D341Med (cell line): ENCODE measurements at regions not wholly inside any gene's neighbourhood (a gene's known extent, or its start where the extent isn't known, plus 50 kb on each side); places are given as distances from the start of the nearest gene placed in this dataset.
"Not testable (repeated sequence)": the region's sequence is repeated elsewhere in the genome, so short reads cannot be mapped to it uniquely, and the experiment has no call there.

Source experiments
- DNase-seq: peaks from one replicate; pipeline ENCODE4 v3.0.0; 2012; ENCODE audit warnings: low spot score

DNA sequence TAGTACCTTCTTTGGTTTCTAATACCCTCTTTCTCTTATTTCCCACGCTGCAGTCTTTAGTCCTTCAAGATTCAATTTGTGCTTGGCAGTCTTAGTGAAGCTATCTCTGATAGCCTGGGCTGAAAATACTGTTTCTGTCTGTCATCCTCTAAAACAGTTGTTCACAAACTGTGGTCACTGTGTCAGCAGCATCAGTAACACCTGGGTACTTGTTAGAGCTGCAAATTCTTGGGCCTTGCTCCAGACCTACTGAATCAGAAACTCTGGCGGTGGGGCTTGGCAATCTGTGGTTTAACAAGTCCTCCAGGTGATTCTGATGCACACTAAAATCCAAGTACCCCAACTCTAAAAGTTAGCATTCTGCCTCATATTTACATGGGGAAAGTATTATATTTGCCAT lies 217.5 kb upstream of the SEL1L start:
- no peak for DNase-seq

DNA sequence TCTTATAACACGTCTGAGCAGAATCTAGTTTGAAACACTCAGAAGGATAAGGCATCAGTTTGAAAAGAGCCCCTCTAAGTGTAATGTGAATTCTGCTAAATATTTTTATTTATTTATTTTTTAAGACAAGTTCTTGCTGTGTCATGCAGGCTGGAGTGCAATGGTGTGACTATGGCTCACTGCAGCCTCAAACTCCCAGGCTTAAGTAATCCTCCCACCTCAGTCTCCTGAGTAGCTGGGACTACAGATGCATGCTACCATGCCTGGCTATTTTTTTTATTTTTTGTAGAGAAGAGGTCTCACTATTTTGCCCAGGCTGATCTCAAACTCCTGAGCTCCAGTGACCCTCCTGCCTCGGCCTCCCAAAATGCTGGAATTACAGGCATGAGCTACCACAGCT lies 225.9 kb upstream of the SEL1L start:
- no peak for DNase-seq

DNA sequence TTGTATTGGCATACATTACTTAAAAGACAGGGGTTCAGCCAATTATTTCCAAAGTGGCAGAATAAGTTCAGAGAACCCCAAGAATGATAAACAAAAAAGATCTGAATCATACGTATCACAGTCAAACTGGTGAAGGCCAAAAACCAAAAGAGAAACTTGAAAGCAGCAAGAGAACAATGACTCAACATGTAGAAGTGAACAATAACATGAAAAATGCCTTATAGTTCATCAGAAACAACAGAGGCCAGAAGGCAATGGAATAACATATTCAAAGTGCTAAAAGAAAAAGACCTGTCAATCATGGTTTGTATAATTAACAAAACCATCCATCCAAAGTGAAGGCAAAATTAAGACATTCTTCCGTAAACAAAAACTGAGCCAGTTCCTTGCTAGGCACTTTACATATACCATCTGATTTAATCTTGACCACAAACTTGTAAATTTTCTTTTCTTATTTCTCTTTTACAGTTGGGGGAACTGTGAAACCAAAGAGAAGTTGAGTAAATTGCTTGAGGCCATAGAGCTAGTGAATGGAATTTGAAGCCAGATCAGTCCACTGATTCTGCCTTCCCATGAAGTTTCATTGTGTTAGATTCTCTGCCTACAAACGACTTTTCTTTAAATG lies 232.1 kb upstream of the SEL1L start:
- no peak for DNase-seq

DNA sequence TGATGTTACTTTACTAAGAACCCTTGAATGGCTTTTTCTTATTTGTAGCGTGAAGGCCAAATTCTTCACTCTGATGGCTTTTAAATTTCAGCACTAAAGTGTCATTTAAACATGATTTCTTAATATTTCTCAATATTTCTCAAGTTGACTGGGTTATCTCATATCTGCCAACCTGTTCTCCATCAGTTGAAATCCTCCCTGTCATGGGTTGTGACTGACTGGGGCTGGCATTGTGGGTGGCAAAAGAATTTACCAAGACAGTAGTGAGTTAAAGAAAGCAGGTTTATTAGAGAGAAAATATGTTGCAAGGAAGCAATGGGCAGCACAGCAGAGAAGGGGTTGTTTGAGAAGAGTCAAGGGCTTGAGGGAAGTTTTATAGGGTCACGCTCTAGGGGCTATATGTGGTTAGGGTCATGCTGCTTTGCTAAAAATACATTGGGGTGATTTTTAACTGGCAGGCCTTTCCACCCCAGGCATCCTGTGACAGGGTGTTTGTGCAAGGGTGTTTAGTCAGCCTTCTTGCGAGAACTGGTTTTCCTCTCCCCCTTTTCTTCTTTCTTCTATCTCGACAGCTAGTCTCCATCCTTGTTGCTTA lies 232.8 kb upstream of the SEL1L start:
- DNase-seq, result no peak

DNA sequence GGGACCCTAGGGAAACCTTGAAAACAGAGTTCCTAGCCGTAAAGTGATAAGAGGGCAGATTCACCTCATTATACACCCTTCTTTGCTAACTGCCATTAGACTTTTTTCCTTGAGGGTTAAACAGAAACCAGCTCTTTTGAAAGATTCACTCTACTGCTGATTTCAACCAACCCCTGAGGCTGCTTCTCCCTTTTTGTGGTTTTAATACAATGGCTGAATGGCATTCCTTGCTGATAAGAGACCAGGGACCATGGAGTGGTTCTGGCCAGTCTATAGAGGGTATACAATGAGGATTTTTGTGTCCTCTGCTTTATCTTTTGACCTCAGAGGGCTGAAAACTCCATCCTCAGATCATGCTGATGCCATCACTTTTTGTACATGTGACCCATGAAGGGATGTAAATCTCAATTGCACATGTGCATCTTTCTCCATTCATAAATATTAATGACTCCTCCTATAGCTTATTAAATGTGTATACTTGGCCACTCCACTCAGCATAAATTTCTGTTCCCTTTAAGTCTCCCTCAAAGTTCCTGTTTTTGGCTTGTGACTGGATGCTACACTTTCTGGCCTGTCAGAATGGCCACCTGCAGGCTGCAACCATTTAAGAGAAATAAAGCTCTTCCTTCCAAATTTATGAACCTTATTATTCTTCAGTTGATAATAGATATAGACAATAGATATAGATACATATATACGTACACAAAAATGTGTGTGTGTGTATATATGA lies 233.8 kb upstream of the SEL1L start:
- DNase-seq, result no peak

DNA sequence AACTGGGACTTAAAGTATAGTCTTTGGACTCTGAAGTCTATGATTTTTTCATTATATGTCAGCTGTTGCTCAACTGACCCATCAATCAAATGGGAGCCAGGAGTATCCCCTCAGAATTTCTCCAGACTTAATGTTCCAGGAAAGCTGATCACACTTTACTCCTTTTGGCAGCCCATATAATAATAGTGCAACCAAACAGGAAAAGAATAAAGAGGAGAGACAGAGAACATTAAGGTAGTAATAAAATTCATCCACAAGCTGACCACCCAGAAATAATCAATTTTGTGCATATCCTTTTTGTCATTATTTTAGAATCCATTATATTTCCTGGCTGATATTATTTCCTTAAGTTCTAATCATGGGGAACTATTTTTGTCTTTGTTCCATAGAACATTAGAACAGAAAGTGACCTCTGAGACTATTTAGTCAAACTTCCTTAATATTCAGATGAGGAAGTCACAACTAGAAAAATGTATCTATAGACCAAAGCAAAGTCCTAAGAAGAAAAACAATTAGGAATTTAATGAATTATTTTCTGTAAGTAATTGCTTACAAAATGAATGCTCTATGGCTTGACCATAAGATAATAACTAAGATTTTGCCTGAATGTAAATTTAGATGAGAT lies 238.1 kb upstream of the SEL1L start:
- DNase-seq, result no peak

DNA sequence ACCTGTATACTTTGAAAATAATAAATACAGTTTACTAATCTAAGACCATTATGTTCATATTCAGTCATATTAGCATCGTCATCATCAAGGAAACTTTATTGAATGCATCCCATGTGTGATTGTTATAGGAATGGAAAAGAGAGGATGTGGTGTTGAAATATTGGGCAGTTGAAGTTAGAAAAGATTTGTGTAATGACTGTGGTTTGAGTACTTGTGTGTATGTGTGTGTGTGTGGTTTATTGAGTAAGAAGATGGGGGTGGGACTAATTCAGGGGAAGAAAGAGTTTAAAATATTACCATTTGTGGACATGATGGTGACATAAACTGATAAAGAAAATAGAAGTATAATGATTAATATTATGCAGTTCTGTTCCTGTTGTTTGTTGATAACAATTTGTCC lies 238.7 kb upstream of the SEL1L start:
- DNase-seq, result no peak

DNA sequence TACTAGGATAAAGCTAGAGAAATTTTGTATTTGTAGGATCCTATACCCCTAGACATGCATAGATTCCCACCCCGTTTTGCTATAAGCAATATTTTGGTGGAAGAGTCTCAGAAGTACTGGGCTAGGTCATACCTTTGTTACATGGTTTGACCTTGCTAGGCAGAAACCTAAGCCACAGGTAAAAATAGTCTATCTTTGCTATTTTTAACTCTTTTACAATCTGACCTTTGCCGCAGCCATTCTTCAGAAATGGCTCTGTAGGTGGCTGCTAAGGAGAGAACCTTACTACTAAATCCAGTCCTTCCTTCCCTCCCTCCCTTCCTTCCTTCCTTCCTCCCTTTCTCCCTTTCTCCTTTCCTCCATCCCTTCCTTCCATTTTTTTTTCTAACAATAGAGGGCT lies 242.9 kb upstream of the SEL1L start:
- no peak for DNase-seq

DNA sequence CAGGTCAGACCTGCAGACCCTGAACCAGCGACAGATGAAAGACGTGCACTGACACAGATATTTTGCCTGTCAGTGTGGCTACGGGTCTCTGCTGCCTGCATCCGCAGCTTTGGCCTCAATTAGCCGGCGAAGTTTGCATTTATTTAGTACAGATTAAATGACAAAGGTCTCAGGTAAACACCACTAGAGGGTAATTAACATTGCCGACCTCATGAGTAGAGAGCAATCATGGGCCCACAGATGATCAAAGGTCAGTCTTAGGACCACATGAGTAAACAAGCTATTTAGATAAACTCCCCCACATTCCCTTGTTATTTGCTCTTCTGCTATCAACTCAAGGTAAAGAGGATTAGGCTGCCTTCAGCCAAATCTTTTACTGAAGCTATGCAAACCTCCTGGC lies 248.1 kb upstream of the SEL1L start:
- DNase-seq, result not testable (repeated sequence)

DNA sequence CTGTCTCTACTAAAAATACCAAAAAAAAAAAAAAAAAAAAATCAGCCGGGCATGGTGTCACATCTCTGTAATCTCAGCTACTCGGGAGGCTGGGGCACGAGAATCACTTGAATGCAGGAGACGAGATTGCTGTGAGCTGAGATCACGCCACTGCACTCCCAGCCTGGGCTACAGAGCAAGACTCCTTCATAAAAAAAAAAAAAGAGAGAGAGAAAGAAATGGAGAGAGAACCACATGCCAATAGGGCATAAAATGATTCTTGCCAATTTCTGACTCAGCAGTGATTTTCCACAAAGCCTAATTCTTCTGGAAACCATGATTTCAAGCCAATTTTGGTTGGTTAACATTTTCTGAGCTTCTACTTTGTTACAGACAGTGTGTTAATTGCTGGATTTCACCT lies 250.4 kb upstream of the SEL1L start:
- no peak for DNase-seq

DNA sequence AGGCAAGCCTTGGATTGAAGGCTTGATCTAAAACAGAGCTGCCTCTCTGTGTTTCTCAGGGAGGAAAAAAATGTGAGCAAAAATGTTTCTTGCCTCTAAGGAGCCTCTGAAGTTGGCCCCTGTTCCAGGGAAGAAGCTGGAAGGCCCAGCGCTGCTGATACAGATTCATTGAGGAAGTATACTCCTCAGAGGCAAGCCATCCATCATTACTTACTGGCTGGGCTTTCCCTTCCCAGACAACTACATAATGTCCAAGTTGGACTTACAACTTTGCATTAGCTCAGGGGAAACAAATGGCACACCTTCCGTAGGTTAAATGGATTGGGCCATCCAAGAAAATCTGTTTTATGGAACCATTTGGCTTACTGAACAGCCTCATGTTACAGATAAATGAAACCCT lies 263.7 kb upstream of the SEL1L start:
- DNase-seq, result no peak

DNA sequence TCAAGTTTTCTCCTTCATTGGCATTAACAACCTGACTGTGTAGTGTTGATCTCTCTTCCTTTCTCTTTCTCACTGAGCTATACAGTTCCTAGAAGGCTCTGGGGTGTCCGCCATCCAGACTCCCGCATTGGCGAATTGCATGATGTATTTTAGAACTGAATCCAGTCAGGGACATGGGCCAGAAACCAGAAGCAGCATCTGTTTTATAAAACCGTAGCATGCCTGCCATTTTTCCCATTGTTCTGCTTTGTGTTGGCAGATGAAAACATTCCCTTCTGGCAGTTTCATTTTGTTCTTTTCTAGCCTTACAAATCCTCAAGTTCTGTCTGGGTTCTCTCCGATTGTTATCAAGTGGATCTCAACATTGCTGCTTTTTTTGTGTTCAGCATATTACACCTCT lies 268.3 kb upstream of the SEL1L start:
- DNase-seq, result no peak

DNA sequence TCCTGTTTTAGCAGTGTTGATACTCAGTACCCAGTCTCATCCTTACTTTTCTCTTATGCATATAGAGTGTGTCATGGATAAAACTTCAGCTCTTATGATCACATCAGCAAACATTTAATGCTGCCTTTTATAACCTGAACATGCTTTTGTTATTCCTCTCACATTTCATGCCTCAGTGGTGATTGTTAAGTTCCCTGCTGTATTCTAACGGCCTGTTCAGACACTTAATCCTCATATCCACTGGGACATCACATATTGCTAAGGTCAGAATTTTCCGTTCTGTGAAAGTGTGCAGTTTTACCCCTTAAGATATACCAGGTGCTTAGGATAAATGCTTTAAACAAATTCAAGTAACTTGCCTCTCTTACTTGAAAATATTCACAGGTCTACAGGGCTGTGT lies 268.7 kb upstream of the SEL1L start:
- DNase-seq, result no peak

DNA sequence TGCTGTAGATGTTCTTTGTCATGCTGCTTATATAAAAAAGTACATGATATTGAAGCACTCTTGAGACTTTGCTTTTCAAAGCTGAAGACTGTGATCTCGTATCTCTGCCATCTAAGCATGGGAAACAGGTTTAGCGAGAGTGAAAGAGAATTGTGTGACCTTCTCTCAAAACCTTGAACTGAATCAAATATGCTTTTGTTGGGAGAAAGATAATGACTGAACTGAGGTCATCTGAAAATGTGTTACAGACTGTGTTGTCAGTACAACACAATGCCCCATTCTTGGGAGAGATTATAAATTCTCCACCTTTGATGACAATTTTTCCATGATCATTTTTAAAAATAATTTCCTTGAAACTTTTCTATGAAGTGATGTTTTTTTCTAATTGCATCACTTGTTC lies 272.1 kb upstream of the SEL1L start:
- DNase-seq, result no peak

DNA sequence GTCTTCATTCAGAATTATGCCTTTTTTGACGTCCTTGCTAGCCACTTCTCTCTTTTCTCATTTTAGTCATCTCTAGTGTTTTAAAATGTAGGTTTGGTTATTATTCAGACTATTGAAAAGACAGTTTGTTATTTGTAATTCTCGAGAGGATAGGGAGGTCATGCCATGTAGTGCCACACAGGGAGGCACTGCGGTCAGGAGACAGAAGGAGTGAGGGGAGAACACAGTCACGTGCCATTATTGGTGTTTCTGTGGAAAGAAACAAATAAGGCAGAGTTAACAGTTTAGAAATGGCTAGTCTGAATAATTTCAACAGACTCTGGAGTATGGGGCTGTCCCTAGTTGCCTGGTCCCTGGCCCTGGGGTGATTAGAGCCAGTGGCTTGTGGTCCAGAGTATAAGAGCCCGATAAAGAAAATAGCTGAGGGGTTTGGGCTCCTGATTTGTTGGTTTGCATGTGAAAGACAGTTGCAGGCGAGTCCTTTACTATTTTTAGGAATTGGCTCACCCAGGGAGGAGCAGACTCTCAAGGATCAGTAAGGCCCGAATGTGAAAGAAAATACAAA lies 278.1 kb upstream of the SEL1L start:
- no peak for DNase-seq

DNA sequence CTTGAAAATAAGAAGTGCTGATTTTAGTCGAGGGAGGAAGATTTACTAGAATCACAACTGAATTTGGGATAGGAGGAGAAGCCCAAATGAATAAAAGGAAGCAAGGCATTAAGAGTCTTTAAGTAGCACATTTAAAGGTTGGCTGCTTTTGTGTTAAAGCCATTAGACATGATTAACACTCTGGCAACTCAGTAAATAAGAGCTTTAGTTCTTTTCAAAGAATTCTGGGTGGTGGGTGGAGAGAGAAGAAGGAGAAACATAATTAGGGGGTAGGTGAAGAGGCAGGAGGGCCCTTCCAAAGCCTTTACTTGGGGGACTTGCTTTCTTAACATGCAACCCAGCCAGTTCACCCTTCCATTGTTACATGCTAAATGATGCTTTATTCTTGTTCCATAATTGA lies 284.6 kb upstream of the SEL1L start:
- peak; percentile 30 for DNase-seq

DNA sequence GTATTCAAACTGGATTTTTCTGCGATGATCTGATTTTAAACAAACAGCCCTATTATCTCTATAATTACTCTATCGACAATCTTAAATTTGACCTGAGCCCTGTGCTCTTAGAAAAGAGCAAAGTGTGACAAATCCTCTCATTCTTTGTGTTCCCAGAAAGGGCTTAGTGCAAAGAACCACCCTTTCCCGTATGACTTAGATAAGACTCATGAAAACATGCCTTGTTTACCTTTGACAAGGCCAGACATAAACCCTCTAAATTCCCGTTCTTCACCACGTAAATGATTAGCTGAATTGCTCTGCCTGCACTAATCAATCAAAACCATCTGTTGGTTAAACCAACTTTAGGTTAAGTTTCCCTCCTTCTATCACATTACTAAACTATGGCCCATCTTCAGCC lies 285.7 kb upstream of the SEL1L start:
- DNase-seq, result no peak

DNA sequence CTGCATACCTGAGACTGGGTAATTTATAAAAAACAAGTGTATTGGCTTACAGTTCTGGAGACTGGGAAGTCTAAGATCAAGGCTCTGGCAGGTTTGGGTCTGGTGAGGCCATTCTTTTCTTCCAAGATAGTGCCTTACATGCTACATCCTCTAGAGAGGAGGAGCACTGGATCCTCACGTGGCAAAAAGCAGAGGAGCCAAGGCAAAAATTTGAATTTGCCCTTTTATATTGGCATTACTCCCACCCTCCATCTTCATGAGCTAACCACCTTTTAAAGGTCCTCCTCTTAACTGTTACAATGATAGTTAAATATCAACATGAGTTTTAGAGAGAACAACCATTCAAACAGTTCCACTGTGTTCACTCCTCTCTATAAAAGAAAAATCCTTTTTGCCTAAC lies 286.3 kb upstream of the SEL1L start:
- DNase-seq, result no peak

DNA sequence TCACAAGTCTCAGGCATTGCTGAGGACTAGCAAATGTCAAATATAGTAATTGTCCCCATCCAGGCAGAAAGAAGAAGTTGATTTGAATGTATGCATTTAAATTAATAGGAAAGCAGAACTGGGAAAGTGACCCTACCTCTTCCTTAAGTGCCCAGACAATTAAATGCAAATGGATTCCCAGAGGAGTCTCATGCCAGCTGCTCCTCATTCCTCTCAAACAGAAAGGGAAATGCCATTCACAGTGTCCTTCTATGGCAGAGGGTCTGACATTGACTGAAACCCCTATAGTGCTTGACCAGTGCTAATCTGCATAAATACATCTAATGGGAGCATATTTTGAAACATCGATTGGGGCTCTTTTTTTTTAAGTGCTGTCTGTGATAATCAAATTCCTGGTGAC lies 292.4 kb upstream of the SEL1L start:
- DNase-seq, result no peak

DNA sequence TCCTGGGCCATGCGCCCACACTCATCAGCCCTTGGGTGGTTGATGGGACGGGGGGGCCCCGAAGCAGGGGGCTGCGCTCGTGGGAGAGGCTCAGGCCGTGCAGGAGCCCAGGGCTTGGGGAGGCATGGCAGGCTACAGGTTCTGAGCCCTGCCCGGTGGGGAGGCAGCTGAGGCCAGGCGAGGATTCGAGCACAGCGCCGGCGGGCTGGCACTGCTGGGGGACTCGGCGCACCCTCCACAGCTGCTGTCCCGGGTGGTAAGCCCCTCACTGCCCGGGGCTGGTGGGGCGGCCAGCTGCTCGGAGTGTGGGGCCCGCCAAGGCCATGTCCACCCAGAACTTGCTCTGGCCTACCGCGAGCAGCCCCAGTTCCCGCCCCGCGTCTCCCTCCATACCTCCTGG lies 295.8 kb upstream of the SEL1L start:
- no peak for DNase-seq

DNA sequence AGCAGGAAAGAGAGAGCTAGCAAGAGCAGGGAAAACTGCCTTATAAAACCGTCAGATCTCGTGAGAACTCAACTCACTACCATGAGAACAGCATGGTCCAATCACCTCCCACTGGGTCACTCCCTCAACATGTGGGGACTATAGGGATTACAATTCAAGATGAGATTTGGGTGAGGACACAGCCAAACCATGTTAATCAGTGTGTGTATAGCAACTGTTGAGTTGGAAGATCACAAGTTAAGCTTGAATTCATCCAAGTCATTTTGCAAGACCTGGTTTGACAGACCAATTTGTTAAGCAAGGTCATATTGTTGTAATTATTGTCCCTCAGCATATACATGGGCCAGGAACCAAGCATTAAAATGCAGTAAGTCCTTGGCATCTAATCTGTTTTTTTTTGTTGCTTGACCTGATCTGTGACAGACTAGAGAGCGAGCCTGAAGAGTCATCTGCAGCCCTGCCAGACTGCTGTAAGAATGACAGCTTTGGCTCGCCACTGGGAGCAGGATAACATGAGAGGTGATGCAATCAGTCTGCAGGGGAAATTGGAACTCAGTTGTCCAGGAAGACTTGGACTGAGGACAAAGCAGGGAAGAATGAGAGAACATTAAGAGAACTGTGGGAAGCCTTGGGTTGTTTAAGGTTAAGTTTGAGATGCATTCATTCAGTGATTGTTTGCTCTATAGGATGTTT lies 297.6 kb upstream of the SEL1L start:
- DNase-seq, result no peak

DNA sequence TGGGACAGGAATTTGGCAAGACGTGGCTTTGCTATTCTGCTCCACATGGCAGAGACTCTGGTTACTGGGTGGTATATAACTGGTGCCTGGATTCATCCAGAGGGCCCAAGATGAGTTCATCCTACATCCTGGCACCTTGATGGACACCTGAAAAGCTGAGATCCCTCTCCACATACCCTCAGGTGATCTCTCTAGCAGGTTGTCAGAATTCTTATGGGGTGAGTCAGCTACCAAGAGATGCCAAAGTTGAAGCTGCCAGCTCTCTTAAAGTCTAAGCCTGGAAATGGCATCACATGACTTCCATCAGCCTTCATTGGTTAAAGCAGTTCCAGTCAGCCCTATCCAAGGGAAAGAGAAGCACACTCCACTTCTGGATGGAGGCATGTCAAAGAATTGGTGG lies 300.7 kb upstream of the SEL1L start:
- no peak for DNase-seq
